NB4 (cell line): ENCODE measurements at regions not wholly inside any gene's neighbourhood (a gene's known extent, or its start where the extent isn't known, plus 50 kb on each side); places are given as distances from the start of the nearest gene placed in this dataset.

ENCODE experiments used
- DNase-seq: peaks from one replicate; pipeline ENCODE4 v3.0.0; 2010; ENCODE audit warnings: low read depth
- H3K4me3 ChIP-seq: one replicate; pipeline ENCODE4 v1.5.1; 2011; ENCODE audit warnings: mild to moderate bottlenecking, low read depth, low read length, moderate library complexity
- CTCF ChIP-seq: IDR thresholded peaks from one replicate; pipeline ENCODE4 v1.5.1; 2012; ENCODE audit warnings: low read depth, low read length
- MAX ChIP-seq: IDR thresholded peaks from 2 replicates; pipeline ENCODE4 v1.6.1; 2011; ENCODE audit warnings: low read depth, low read length
- MYC ChIP-seq: IDR thresholded peaks from 2 replicates; pipeline ENCODE4 v1.6.1; 2011; ENCODE audit warnings: low read depth, low read length
- POLR2A ChIP-seq: IDR thresholded peaks from 2 replicates; pipeline ENCODE4 v1.6.1; 2011; ENCODE audit warnings: mild to moderate bottlenecking; ENCODE audit not compliant: insufficient read length; ENCODE audit errors: extremely low read depth

GRCh38 chr11:92682136-92682535 lies 287.3 kb upstream of the MTNR1B start:
- no peak overlapping the region for H3K4me3 ChIP-seq
- no peak for DNase-seq
- TF ChIP-seq MYC (no peak), POLR2A (no peak), MAX (no peak), CTCF (no peak)

GRCh38 chr11:92682952-92683351 lies 286.5 kb upstream of the MTNR1B start:
- no peak overlapping the region for H3K4me3 ChIP-seq
- no peak for TF ChIP-seq MYC
- no peak for TF ChIP-seq MAX
- no peak for TF ChIP-seq CTCF
- TF ChIP-seq POLR2A, result no peak
- DNase-seq, result no peak

- H3K4me3 ChIP-seq, result no peak overlapping the region
- no peak for TF ChIP-seq POLR2A
- no peak for TF ChIP-seq MYC
- TF ChIP-seq CTCF, result no peak
- TF ChIP-seq MAX, result no peak
- no peak for DNase-seq
These were observed 284.4 kb upstream of the MTNR1B start for GRCh38 chr11:92685049-92685448.

GRCh38 chr11:92687724-92688123 lies 281.7 kb upstream of the MTNR1B start:
- TF ChIP-seq CTCF (no peak), MAX (no peak), MYC (no peak), POLR2A (no peak)
- H3K4me3 ChIP-seq, result no peak overlapping the region
- no peak for DNase-seq

GRCh38 chr11:92688416-92688815 lies 281.0 kb upstream of the MTNR1B start:
- DNase-seq, result no peak
- no peak overlapping the region for H3K4me3 ChIP-seq
- TF ChIP-seq CTCF (no peak), MAX (no peak), MYC (no peak), POLR2A (no peak)
